Naive B cell (primary cell): ENCODE measurements at regions not wholly inside any gene's neighbourhood (a gene's known extent, or its start where the extent isn't known, plus 50 kb on each side); places are given as distances from the start of the nearest gene placed in this dataset.

ENCODE experiments used
- ATAC-seq, 2 donors: fragments of 150-1000 bp; cut with Tn5 transposase; 2 replicates each; pipeline ENCODE4 v1.10.0; 2021; ENCODE audit warnings: low read depth in 2 of 2, mild to moderate bottlenecking in 2 of 2, moderate library complexity in 2 of 2
- DNase-seq: peaks from one replicate; pipeline ENCODE4 v3.0.0; 2022
- H3K27ac Mint-ChIP-seq, 6 donors: one replicate each; pipeline ENCODE4 v1.8.0; 2020 to 2022; ENCODE audit warnings: mild to moderate bottlenecking in 6 of 6, mixed read lengths in 6 of 6, moderate library complexity in 5 of 6, inconsistent platforms in 2 of 6
- H3K27me3 Mint-ChIP-seq, 3 donors: one replicate each; pipeline ENCODE4 v1.8.0; 2021 to 2022; ENCODE audit warnings: mixed read lengths in 3 of 3, mild to moderate bottlenecking in 1 of 3
- H3K36me3 Mint-ChIP-seq, 2 donors: one replicate each; pipeline ENCODE4 v1.8.0; 2020 to 2022; ENCODE audit warnings: mixed read lengths in 2 of 2, inconsistent platforms in 1 of 2, mild to moderate bottlenecking in 1 of 2
- H3K4me1 Mint-ChIP-seq, 3 donors: one replicate each; pipeline ENCODE4 v1.8.0; 2020 to 2022; ENCODE audit warnings: mixed read lengths in 3 of 3, inconsistent platforms in 1 of 3, mild to moderate bottlenecking in 1 of 3, moderate library complexity in 1 of 3
- H3K4me3 Mint-ChIP-seq, 8 donors: one replicate each; pipeline ENCODE4 v1.8.0; 2020 to 2022; ENCODE audit warnings: mild to moderate bottlenecking in 8 of 8, mixed read lengths in 8 of 8, moderate library complexity in 8 of 8, inconsistent platforms in 2 of 8
- H3K9me3 Mint-ChIP-seq, 7 donors: one replicate each; pipeline ENCODE4 v1.8.0; 2020 to 2022; ENCODE audit warnings: mixed read lengths in 7 of 7, mild to moderate bottlenecking in 5 of 7, inconsistent platforms in 2 of 7, moderate library complexity in 1 of 7

DNA sequence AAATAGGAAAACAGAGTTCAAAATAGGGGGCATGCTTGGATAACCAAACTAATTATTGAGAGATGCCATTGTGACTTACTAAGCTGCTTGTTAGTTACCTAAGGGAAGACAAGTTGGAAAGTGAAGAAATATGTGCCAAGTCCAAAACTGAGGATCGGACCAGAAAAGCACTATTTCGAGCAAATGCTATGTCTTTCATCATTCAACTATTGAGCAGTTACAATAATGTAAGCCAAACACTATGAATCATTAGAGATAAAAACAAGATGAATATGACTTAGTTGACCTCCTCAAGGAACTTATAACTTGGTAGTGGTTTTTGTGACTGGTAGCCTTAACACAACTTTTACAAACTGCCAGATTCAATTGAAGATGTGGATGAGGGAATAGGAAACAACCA lies 240.6 kb upstream of the MPDZ start:
- Mint-ChIP-seq H3K4me1 (no peaks in the 10 kb centered on the region), H3K9me3 (peaks cover 0 to 12% (median 3%) of the 10 kb centered on the region in 7 donors), H3K27me3 (no peaks in the 10 kb centered on the region), H3K36me3 (no peaks in the 10 kb centered on the region), H3K27ac (no peak overlapping the region), H3K4me3 (no peak overlapping the region)
- DNase-seq (no peak), ATAC-seq (no peak)

DNA sequence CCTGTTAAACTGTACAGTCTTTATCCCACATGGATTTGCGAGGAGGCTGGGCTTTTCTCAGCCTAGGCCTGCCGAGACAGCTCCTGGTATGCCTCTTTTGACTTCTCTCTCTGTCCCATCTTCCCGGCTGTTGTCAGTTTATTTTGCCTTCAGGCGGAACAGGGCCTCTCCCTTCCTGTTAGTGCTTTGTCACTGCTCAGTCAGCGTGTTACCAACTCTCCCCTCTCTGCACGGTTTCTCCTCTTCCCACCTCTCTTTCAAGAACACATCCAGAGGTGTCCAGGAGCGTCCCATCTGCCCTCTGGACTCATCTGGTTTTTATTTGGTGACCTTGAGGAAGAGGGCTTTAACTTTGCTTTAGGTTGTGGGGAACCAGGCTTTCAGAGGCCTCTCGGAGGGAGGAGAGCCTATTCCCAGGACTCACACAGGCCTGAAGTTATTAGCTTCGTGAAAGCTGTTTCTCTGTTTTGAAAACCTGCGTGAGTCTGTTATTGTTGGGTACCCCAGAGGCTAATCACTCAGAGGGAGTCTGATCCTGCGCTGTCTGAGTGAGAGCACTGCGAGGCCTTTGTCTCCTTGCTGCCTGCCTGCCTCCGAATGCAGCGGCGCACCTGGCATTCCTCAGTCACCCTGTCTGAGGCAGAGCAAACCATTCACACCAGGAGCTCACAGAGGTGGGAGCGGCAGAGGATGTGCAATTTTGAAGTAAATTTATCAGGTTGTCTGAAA lies 234.4 kb upstream of the MPDZ start:
- H3K36me3 Mint-ChIP-seq: no peaks in the 10 kb centered on the region
- no peak overlapping the region for H3K27ac Mint-ChIP-seq
- H3K9me3 Mint-ChIP-seq: peaks cover 0 to 14% (median 3%) of the 10 kb centered on the region in 7 donors
- H3K4me3 Mint-ChIP-seq: no peak overlapping the region
- no peaks in the 10 kb centered on the region for H3K4me1 Mint-ChIP-seq
- DNase-seq (no peak), ATAC-seq (no peak)
- no peaks in the 10 kb centered on the region for H3K27me3 Mint-ChIP-seq

DNA sequence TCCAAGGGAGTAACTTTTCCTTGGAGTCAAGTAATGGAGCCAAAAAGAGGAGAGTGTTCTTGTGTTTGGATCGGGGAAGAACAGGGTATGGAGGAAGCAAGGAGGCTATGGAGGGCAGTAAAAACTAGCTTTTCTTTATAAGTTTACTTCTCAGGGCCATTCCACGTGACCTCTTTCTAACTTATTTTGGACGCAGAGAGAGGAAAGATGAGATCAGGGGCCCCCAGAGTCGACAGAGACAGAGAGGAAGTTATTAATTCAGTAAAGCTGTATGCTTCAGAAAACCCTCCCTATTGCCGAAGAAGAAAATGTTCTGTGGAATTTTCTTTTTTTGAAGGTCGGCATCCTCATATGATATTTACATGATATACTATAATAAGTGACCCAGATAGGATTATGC lies 233.8 kb upstream of the MPDZ start:
- H3K27me3 Mint-ChIP-seq: no peaks in the 10 kb centered on the region
- H3K27ac Mint-ChIP-seq: no peak overlapping the region
- no peaks in the 10 kb centered on the region for H3K4me1 Mint-ChIP-seq
- H3K4me3 Mint-ChIP-seq: no peak overlapping the region
- ATAC-seq (no peak), DNase-seq (no peak)
- H3K36me3 Mint-ChIP-seq: no peaks in the 10 kb centered on the region
- peaks cover 0 to 14% (median 3%) of the 10 kb centered on the region in 7 donors for H3K9me3 Mint-ChIP-seq

DNA sequence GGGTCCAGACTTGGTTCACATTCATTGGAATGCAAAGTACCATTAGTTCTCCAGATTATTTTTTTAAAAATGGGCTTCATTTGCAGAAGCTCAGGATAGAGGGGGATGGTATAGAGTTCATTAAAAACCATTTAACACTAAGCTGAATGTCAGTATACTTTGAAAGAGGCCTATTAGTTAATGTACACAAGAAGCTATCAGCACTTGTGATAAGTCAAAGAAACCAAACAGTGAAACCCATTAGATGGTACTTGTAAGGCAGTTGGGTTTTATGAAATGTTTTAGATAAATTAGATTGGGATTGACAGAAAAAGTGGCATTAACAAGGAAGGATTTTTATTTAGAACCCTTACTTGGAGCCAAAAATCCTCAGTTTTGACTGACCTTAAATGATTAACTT lies 229.2 kb upstream of the MPDZ start:
- peaks cover 0 to 12% (median 5%) of the 10 kb centered on the region in 7 donors for H3K9me3 Mint-ChIP-seq
- H3K4me1 Mint-ChIP-seq: no peaks in the 10 kb centered on the region
- no peak overlapping the region for H3K27ac Mint-ChIP-seq
- no peaks in the 10 kb centered on the region for H3K27me3 Mint-ChIP-seq
- no peak overlapping the region for H3K4me3 Mint-ChIP-seq
- ATAC-seq: no peak
- no peak for DNase-seq
- H3K36me3 Mint-ChIP-seq: no peaks in the 10 kb centered on the region

DNA sequence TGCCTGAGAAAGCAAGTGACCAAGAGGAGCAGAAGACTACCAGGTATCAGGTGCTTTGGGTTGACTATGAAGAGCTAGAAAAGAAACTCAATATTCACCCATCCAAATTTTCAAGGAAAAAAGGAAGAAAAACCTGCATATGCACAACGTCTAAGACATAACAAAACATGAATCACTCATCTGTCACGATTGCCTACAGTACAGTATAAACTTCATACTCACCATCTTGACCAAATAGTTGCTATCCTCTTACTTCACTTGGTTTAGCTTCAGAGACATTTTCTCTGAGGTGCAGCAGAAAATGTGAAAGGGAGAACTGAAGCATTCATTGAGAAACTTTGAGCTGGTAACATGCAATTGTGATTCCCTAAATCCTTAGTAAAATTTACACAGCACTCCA lies 228.6 kb upstream of the MPDZ start:
- no peak for DNase-seq
- no peaks in the 10 kb centered on the region for H3K36me3 Mint-ChIP-seq
- no peaks in the 10 kb centered on the region for H3K27me3 Mint-ChIP-seq
- H3K4me3 Mint-ChIP-seq: no peak overlapping the region
- H3K9me3 Mint-ChIP-seq: peaks cover 0 to 12% (median 5%) of the 10 kb centered on the region in 7 donors
- H3K4me1 Mint-ChIP-seq: no peaks in the 10 kb centered on the region
- ATAC-seq: no peak
- no peak overlapping the region for H3K27ac Mint-ChIP-seq

DNA sequence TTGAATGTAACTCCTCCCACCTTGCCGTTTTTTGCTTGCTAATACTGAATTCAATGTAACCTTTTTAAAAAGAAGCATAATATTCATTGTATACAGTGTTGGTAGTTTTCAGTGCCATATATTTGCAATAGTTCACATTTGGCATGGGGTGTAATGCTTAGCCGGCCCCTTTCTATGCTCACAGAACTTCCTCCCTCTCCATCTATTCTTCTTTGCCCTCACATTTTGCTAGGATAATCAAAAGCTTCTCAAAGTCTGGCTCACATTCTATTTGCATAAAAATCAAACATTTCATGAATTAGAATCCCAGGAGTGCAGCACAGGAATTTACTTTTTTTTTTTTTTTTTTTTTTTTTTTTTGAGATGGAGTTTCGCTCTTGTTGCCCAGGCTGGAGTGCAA lies 226.3 kb upstream of the MPDZ start:
- Mint-ChIP-seq H3K4me1 (no peaks in the 10 kb centered on the region), H3K27ac (peak overlapping the region in 1 of 6 donors; percentile 25)

GRCh38 chr9:13503599-13503998 lies 224.1 kb upstream of the MPDZ start:
- no peaks in the 10 kb centered on the region for H3K4me1 Mint-ChIP-seq
- peaks cover 2 to 12% (median 7%) of the 10 kb centered on the region in 7 donors for H3K9me3 Mint-ChIP-seq
- ATAC-seq: no peak
- no peak overlapping the region for H3K27ac Mint-ChIP-seq
- DNase-seq: no peak
- H3K36me3 Mint-ChIP-seq: no peaks in the 10 kb centered on the region
- H3K4me3 Mint-ChIP-seq: no peak overlapping the region
- no peaks in the 10 kb centered on the region for H3K27me3 Mint-ChIP-seq

More for the DNA sequence above, 226.3 kb upstream of the MPDZ start:
- no peak overlapping the region for H3K4me3 Mint-ChIP-seq
- H3K36me3 Mint-ChIP-seq: no peaks in the 10 kb centered on the region
- ATAC-seq (no peak), DNase-seq (no peak)
- H3K27me3 Mint-ChIP-seq: no peaks in the 10 kb centered on the region
- peaks cover 2 to 12% (median 5%) of the 10 kb centered on the region in 7 donors for H3K9me3 Mint-ChIP-seq

DNA sequence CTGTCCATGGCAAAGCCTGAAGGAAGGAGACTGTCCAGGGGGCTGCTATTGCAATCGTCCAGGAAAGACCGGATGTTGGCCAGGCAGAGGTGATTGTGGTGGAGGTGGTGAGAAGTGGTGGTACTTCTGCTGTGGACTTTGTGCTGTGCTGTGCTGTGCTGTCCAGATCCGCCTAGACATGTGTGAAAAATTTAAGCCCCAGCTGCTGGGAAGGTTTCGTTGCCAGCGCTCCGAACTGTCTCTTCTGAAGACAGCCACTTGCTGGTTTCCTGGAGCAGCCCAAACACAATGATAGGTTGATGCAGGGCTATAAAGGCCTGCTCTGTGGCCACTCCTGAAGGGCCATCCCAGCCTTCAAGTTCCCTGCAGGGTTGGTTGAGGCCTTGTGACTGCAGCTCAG lies 223.0 kb upstream of the MPDZ start:
- Mint-ChIP-seq H3K4me3 (no peak overlapping the region), H3K9me3 (peaks cover 2 to 17% (median 7%) of the 10 kb centered on the region in 7 donors), H3K4me1 (no peaks in the 10 kb centered on the region), H3K36me3 (no peaks in the 10 kb centered on the region), H3K27me3 (no peaks in the 10 kb centered on the region), H3K27ac (no peak overlapping the region)
- ATAC-seq: no peak
- DNase-seq: no peak

GRCh38 chr9:13501018-13501417 lies 221.5 kb upstream of the MPDZ start:
- Mint-ChIP-seq H3K4me3 (no peak overlapping the region), H3K27me3 (no peaks in the 10 kb centered on the region), H3K27ac (no peak overlapping the region), H3K4me1 (no peaks in the 10 kb centered on the region), H3K36me3 (no peaks in the 10 kb centered on the region), H3K9me3 (peaks cover 2 to 10% (median 4%) of the 10 kb centered on the region in 7 donors)
- no peak for DNase-seq
- ATAC-seq: no peak

- ATAC-seq (no peak), DNase-seq (no peak)
- Mint-ChIP-seq H3K4me1 (no peaks in the 10 kb centered on the region), H3K36me3 (no peaks in the 10 kb centered on the region), H3K9me3 (peaks cover 0 to 19% (median 6%) of the 10 kb centered on the region in 7 donors), H3K27ac (no peak overlapping the region), H3K27me3 (no peaks in the 10 kb centered on the region), H3K4me3 (no peak overlapping the region)
These were observed 220.5 kb upstream of the MPDZ start for GRCh38 chr9:13500034-13500433.

DNA sequence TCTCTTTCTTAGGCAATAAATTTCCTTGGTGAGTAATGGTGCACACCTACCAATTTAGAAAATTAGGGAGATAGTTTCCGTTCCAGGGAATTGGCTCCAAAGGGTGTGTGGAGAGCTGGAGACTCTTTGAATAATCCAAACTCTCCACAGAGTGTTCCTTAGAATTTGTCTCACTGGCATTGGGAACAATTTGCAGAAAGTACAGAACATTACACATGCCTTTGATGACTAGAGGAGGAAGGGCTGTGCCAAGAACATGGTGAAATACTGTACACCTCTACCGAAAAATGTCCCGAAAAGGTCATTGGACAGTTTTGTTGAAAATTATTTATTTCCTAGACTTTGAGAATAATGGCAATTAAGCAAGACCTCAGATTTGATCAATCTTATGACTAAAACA lies 214.2 kb upstream of the MPDZ start:
- Mint-ChIP-seq H3K4me3 (no peak overlapping the region), H3K36me3 (no peaks in the 10 kb centered on the region), H3K27ac (no peak overlapping the region), H3K27me3 (no peaks in the 10 kb centered on the region), H3K9me3 (peaks cover 0 to 16% (median 2%) of the 10 kb centered on the region in 7 donors), H3K4me1 (no peaks in the 10 kb centered on the region)
- no peak for DNase-seq
- no peak for ATAC-seq

GRCh38 chr9:13491493-13492424 lies 212.3 kb upstream of the MPDZ start:
- Mint-ChIP-seq H3K27ac (no peak overlapping the region), H3K36me3 (no peaks in the 10 kb centered on the region), H3K4me1 (no peaks in the 10 kb centered on the region), H3K9me3 (peaks cover 1 to 15% (median 3%) of the 10 kb centered on the region in 7 donors), H3K27me3 (no peaks in the 10 kb centered on the region), H3K4me3 (no peak overlapping the region)
- DNase-seq: no peak
- ATAC-seq: no peak

- DNase-seq (no peak), ATAC-seq (no peak)
- Mint-ChIP-seq H3K4me1 (no peaks in the 10 kb centered on the region), H3K27ac (no peak overlapping the region), H3K36me3 (no peaks in the 10 kb centered on the region), H3K4me3 (no peak overlapping the region), H3K9me3 (peaks cover 2 to 15% (median 5%) of the 10 kb centered on the region in 7 donors), H3K27me3 (no peaks in the 10 kb centered on the region)
These were observed 211.6 kb upstream of the MPDZ start for GRCh38 chr9:13491138-13491492.

DNA sequence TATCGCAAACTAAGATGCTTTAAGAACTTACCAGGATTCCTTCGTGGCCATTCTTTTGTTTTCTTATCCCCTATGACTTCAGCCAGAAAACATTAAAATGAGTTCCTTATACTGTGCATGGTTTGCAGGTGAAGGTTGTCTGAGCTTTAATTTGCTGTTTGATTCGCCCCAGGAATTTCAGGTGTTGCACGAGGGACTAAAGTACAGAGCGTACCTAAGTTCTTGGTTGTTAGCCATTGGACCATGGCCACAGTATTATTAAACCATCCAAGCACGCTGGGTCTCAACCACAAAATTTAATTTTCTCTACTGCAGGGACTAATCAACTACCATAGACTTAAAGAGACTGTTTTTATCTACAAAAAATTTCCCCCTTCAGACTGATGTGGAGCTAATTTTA lies 208.4 kb upstream of the MPDZ start:
- Mint-ChIP-seq H3K27ac (no peak overlapping the region), H3K36me3 (no peaks in the 10 kb centered on the region), H3K9me3 (peaks cover 2 to 8% (median 4%) of the 10 kb centered on the region in 7 donors), H3K4me3 (no peak overlapping the region), H3K27me3 (no peaks in the 10 kb centered on the region), H3K4me1 (no peaks in the 10 kb centered on the region)
- no peak for ATAC-seq
- no peak for DNase-seq
